HCT116 (cell line): ENCODE measurements at regions not wholly inside any gene's neighbourhood (a gene's known extent, or its start where the extent isn't known, plus 50 kb on each side); places are given as distances from the start of the nearest gene placed in this dataset.

Experiments
- CTCF ChIP-seq, 3 experiments: fragments of 200-600 bp in 1 of 3; sonication (generic) in 1 of 3; IDR thresholded peaks in 2 of 3; conservative IDR thresholded peaks in 1 of 3; 2 replicates each; pipeline ENCODE4 v1.5.1; 2012 to 2017; ENCODE audit warnings: low read depth in 2 of 3, low read length in 2 of 3, antibody characterized with exemption in 1 of 3, borderline replicate concordance in 1 of 3, control low read depth in 1 of 3, mild to moderate bottlenecking in 1 of 3, mixed read lengths in 1 of 3, mixed run types in 1 of 3, moderate library complexity in 1 of 3; ENCODE audit not compliant: insufficient read depth in 1 of 3
- POLR2AphosphoS5 ChIP-seq: IDR thresholded peaks from 2 replicates; pipeline ENCODE4 v1.6.1; 2011; ENCODE audit warnings: mild to moderate bottlenecking, low read depth, low read length, moderate library complexity
- REST ChIP-seq: IDR thresholded peaks from 2 replicates; pipeline ENCODE4 v1.6.1; 2012; ENCODE audit warnings: low read depth

GRCh38 chr2:12897181-12897580, 180.4 kb downstream of the TRIB2 start:
- TF ChIP-seq REST (no peak), CTCF (IDR thresholded peaks at IDR 0.05 in 2 of 3, conservative IDR thresholded peaks at IDR 0.05 in 1 of 3; ENCODE audit: borderline replicate concordance in 1 of 3, insufficient read depth in 1 of 3, low read depth in 2 of 3, low read length in 2 of 3) (no peak), POLR2AphosphoS5 (no peak)
